Activated T-cell treated with anti-CD3 and anti-CD28 coated beads, Interleukin-2, amount 50 U/mL, for 72 hours (primary cell): ENCODE measurements at regions not wholly inside any gene's neighbourhood (a gene's known extent, or its start where the extent isn't known, plus 50 kb on each side); places are given as distances from the start of the nearest gene placed in this dataset.

Experiments used
- ATAC-seq, 2 donors: fragments of 150-1000 bp; cut with Tn5 transposase; replicated peaks in 1 of 2; 2 replicates each; pipeline ENCODE4 v1.10.0; 2021; ENCODE audit warnings: moderate library complexity in 2 of 2, mild to moderate bottlenecking in 1 of 2
- DNase-seq, 2 donors: peaks; one replicate each; pipeline ENCODE4 v3.0.0; 2021 to 2022; ENCODE audit warnings: mixed read lengths in 1 of 2
- H3K27ac Mint-ChIP-seq: one replicate; pipeline ENCODE4 v1.8.0; 2022; ENCODE audit warnings: mild to moderate bottlenecking, moderate library complexity, mixed read lengths
- H3K27me3 Mint-ChIP-seq: one replicate; pipeline ENCODE4 v1.8.0; 2022; ENCODE audit warnings: low read depth, mixed read lengths
- H3K36me3 Mint-ChIP-seq, 2 donors: one replicate each; pipeline ENCODE4 v1.8.0; 2022; ENCODE audit warnings: mixed read lengths in 2 of 2, mild to moderate bottlenecking in 1 of 2; ENCODE audit not compliant: insufficient read depth in 2 of 2
- H3K4me1 Mint-ChIP-seq: one replicate; pipeline ENCODE4 v1.8.0; 2022; ENCODE audit warnings: low read depth, mixed read lengths
- H3K4me3 Mint-ChIP-seq, 2 donors: one replicate each; pipeline ENCODE4 v1.8.0; 2022; ENCODE audit warnings: mild to moderate bottlenecking in 2 of 2, mixed read lengths in 2 of 2, moderate library complexity in 2 of 2
- H3K9me3 Mint-ChIP-seq, 2 donors: one replicate each; pipeline ENCODE4 v1.8.0; 2022; ENCODE audit warnings: mixed read lengths in 2 of 2

GRCh38 chr5:58025809-58026208 is 434.1 kb downstream of the PLK2 start:
- Mint-ChIP-seq H3K27ac (no peak overlapping the region), H3K4me3 (no peak overlapping the region), H3K36me3 (no peaks in the 10 kb centered on the region), H3K4me1 (no peaks in the 10 kb centered on the region), H3K27me3 (no peaks in the 10 kb centered on the region), H3K9me3 (no peaks in the 10 kb centered on the region)
- ATAC-seq: no peak
- no peak for DNase-seq

GRCh38 chr5:58024151-58024550 is 435.7 kb downstream of the PLK2 start:
- no peaks in the 10 kb centered on the region for H3K4me1 Mint-ChIP-seq
- no peaks in the 10 kb centered on the region for H3K9me3 Mint-ChIP-seq
- no peak for DNase-seq
- no peaks in the 10 kb centered on the region for H3K27me3 Mint-ChIP-seq
- no peak for ATAC-seq
- no peak overlapping the region for H3K27ac Mint-ChIP-seq
- no peaks in the 10 kb centered on the region for H3K36me3 Mint-ChIP-seq
- no peak overlapping the region for H3K4me3 Mint-ChIP-seq

GRCh38 chr5:58022055-58022454 is 437.8 kb downstream of the PLK2 start:
- Mint-ChIP-seq H3K4me1 (no peaks in the 10 kb centered on the region), H3K27me3 (no peaks in the 10 kb centered on the region), H3K9me3 (no peaks in the 10 kb centered on the region), H3K27ac (no peak overlapping the region), H3K4me3 (no peak overlapping the region), H3K36me3 (no peaks in the 10 kb centered on the region)
- DNase-seq (no peak), ATAC-seq (no peak)

GRCh38 chr5:58021466-58021865 is 438.4 kb downstream of the PLK2 start:
- ATAC-seq: no peak
- H3K4me3 Mint-ChIP-seq: no peak overlapping the region
- H3K36me3 Mint-ChIP-seq: no peaks in the 10 kb centered on the region
- H3K4me1 Mint-ChIP-seq: no peaks in the 10 kb centered on the region
- no peaks in the 10 kb centered on the region for H3K27me3 Mint-ChIP-seq
- no peak for DNase-seq
- no peaks in the 10 kb centered on the region for H3K9me3 Mint-ChIP-seq
- H3K27ac Mint-ChIP-seq: no peak overlapping the region

- H3K4me3 Mint-ChIP-seq: no peak overlapping the region
- H3K4me1 Mint-ChIP-seq: no peaks in the 10 kb centered on the region
- H3K27me3 Mint-ChIP-seq: no peaks in the 10 kb centered on the region
- H3K27ac Mint-ChIP-seq: no peak overlapping the region
- DNase-seq (no peak), ATAC-seq (no peak)
- no peaks in the 10 kb centered on the region for H3K36me3 Mint-ChIP-seq
- no peaks in the 10 kb centered on the region for H3K9me3 Mint-ChIP-seq
These were observed 440.3 kb downstream of the PLK2 start for GRCh38 chr5:58019614-58020013.

- Mint-ChIP-seq H3K4me3 (no peak overlapping the region), H3K4me1 (no peaks in the 10 kb centered on the region), H3K9me3 (no peaks in the 10 kb centered on the region), H3K27me3 (no peaks in the 10 kb centered on the region), H3K36me3 (no peaks in the 10 kb centered on the region), H3K27ac (no peak overlapping the region)
- ATAC-seq (no peak), DNase-seq (no peak)
These were observed 441.9 kb downstream of the PLK2 start for GRCh38 chr5:58018016-58018415.

GRCh38 chr5:58016877-58017276 is 443.0 kb downstream of the PLK2 start:
- H3K4me1 Mint-ChIP-seq: no peaks in the 10 kb centered on the region
- no peaks in the 10 kb centered on the region for H3K9me3 Mint-ChIP-seq
- H3K36me3 Mint-ChIP-seq: no peaks in the 10 kb centered on the region
- no peak overlapping the region for H3K27ac Mint-ChIP-seq
- no peak for DNase-seq
- no peaks in the 10 kb centered on the region for H3K27me3 Mint-ChIP-seq
- no peak for ATAC-seq
- no peak overlapping the region for H3K4me3 Mint-ChIP-seq

- ATAC-seq (no peak), DNase-seq (no peak)
- no peaks in the 10 kb centered on the region for H3K27me3 Mint-ChIP-seq
- H3K9me3 Mint-ChIP-seq: no peaks in the 10 kb centered on the region
- no peaks in the 10 kb centered on the region for H3K4me1 Mint-ChIP-seq
- H3K27ac Mint-ChIP-seq: no peak overlapping the region
- no peak overlapping the region for H3K4me3 Mint-ChIP-seq
- H3K36me3 Mint-ChIP-seq: no peaks in the 10 kb centered on the region
These were observed 443.5 kb downstream of the PLK2 start for GRCh38 chr5:58016358-58016757.

GRCh38 chr5:58015175-58015574 is 444.7 kb downstream of the PLK2 start:
- Mint-ChIP-seq H3K4me3 (no peak overlapping the region), H3K27me3 (no peaks in the 10 kb centered on the region), H3K9me3 (no peaks in the 10 kb centered on the region), H3K4me1 (no peaks in the 10 kb centered on the region), H3K36me3 (no peaks in the 10 kb centered on the region), H3K27ac (no peak overlapping the region)
- ATAC-seq: no peak
- DNase-seq: no peak

GRCh38 chr5:58013542-58014258 is 446.2 kb downstream of the PLK2 start:
- no peak overlapping the region for H3K4me3 Mint-ChIP-seq
- H3K27me3 Mint-ChIP-seq: no peaks in the 10 kb centered on the region
- no peaks in the 10 kb centered on the region for H3K9me3 Mint-ChIP-seq
- ATAC-seq: no peak
- DNase-seq: no peak
- no peak overlapping the region for H3K27ac Mint-ChIP-seq
- H3K36me3 Mint-ChIP-seq: no peaks in the 10 kb centered on the region
- no peaks in the 10 kb centered on the region for H3K4me1 Mint-ChIP-seq

GRCh38 chr5:58012801-58013315 is 447.0 kb downstream of the PLK2 start:
- ATAC-seq: no peak
- Mint-ChIP-seq H3K9me3 (no peaks in the 10 kb centered on the region), H3K4me1 (no peaks in the 10 kb centered on the region), H3K27me3 (no peaks in the 10 kb centered on the region), H3K27ac (no peak overlapping the region), H3K36me3 (no peaks in the 10 kb centered on the region), H3K4me3 (no peak overlapping the region)
- no peak for DNase-seq

GRCh38 chr5:58012102-58012501 is 447.8 kb downstream of the PLK2 start:
- no peaks in the 10 kb centered on the region for H3K27me3 Mint-ChIP-seq
- H3K4me1 Mint-ChIP-seq: no peaks in the 10 kb centered on the region
- H3K27ac Mint-ChIP-seq: no peak overlapping the region
- ATAC-seq (no peak), DNase-seq (no peak)
- no peak overlapping the region for H3K4me3 Mint-ChIP-seq
- no peaks in the 10 kb centered on the region for H3K36me3 Mint-ChIP-seq
- no peaks in the 10 kb centered on the region for H3K9me3 Mint-ChIP-seq

- H3K36me3 Mint-ChIP-seq: no peaks in the 10 kb centered on the region
- no peaks in the 10 kb centered on the region for H3K4me1 Mint-ChIP-seq
- H3K4me3 Mint-ChIP-seq: no peak overlapping the region
- no peak overlapping the region for H3K27ac Mint-ChIP-seq
- no peaks in the 10 kb centered on the region for H3K27me3 Mint-ChIP-seq
- no peak for ATAC-seq
- H3K9me3 Mint-ChIP-seq: no peaks in the 10 kb centered on the region
- DNase-seq: no peak
These were observed 448.6 kb downstream of the PLK2 start for GRCh38 chr5:58011301-58011700.

- no peak for ATAC-seq
- Mint-ChIP-seq H3K4me1 (no peaks in the 10 kb centered on the region), H3K27me3 (no peaks in the 10 kb centered on the region), H3K4me3 (no peak overlapping the region), H3K27ac (no peak overlapping the region), H3K9me3 (no peaks in the 10 kb centered on the region), H3K36me3 (no peaks in the 10 kb centered on the region)
- no peak for DNase-seq
These were observed 450.1 kb downstream of the PLK2 start for GRCh38 chr5:58009754-58010153.
